Bronchial epithelial cell (primary cell): ENCODE measurements at regions not wholly inside any gene's neighbourhood (a gene's known extent, or its start where the extent isn't known, plus 50 kb on each side); places are given as distances from the start of the nearest gene placed in this dataset.

Source experiments
- DNase-seq: peaks from one replicate; pipeline ENCODE4 v3.0.0-alpha.2; 2010; ENCODE audit warnings: low read depth
- FAIRE-seq: peaks from 2 replicates; lab custom pipeline; 2011; peaks lifted over from hg19 to GRCh38; lab: Jason Lieb, UNC
- H3K27me3 ChIP-seq: 2 replicates; pipeline ENCODE4 v1.5.1; 2011; ENCODE audit warnings: low read length; ENCODE audit not compliant: control insufficient read depth, insufficient read depth
- H3K36me3 ChIP-seq: 2 replicates; pipeline ENCODE4 v1.5.1; 2011; ENCODE audit warnings: low read length; ENCODE audit not compliant: control insufficient read depth, insufficient read depth
- H3K4me3 ChIP-seq: 2 replicates; pipeline ENCODE4 v1.5.1; 2011; ENCODE audit warnings: mild to moderate bottlenecking, low read depth, low read length, control low read depth
- TF ChIP-seq, protein P1 (sequence below): IDR thresholded peaks from 2 replicates; pipeline ENCODE4 v1.5.1; 2011; ENCODE audit warnings: mild to moderate bottlenecking, moderate library complexity, low read length, control low read depth, inconsistent platforms; ENCODE audit not compliant: insufficient read depth, severe bottlenecking

DNA sequence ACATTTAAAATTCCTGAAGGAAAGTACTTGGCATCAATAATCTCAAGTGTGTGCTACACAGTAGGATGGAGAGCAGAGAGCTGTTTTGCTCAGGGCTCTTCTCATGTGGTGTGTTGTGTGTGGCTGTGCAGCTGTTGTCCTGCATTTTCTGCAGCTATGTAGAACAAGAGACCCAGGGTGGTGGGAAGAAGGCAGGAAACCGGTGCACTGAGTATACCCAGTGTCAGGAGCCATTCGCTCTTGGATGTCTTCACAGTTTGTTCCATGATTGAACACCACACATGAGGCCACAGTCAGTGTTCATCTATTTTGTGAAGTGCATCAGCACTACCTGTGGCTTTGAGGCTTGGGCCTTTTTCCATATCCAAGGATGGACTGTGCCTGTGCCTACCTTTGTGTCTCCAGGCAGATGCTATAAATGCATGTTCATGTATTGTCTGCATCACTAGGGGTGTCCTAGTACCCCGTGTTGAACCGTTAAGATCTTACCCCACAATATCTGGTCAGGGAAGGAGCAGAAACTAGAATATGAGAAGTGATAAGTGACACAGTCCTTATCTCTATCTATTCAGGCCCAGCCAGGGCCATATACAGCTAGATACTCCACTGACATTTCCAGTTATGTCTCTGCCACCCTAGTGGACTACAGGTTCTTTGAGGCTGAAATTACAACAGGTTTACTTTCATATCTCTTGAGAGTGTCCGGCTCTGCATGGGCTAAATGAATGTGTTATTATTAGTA, 194.3 kb downstream of the NR2F2 start:
- FAIRE-seq: no peak
- H3K36me3 ChIP-seq: no peaks in the 10 kb centered on the region

DNA sequence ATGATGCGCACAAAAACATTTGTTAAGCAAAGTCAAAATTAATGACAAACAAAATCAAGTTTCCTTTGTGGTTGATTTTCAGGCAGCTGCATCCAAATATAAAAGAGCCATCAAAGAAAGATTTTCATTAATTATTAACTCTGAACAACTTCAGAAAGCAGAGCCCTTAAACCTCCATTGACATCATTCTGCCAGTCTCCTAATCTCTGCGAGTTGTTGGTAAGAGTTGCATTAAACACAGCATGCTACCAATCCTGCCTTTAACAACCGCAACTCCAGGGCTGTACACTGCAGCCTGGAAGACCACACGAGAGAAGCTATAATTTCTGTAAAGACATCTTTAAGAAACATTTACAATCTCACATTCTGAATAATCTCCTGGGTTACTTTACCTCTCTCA, 204.6 kb downstream of the NR2F2 start:
- TF ChIP-seq, protein P1, sequence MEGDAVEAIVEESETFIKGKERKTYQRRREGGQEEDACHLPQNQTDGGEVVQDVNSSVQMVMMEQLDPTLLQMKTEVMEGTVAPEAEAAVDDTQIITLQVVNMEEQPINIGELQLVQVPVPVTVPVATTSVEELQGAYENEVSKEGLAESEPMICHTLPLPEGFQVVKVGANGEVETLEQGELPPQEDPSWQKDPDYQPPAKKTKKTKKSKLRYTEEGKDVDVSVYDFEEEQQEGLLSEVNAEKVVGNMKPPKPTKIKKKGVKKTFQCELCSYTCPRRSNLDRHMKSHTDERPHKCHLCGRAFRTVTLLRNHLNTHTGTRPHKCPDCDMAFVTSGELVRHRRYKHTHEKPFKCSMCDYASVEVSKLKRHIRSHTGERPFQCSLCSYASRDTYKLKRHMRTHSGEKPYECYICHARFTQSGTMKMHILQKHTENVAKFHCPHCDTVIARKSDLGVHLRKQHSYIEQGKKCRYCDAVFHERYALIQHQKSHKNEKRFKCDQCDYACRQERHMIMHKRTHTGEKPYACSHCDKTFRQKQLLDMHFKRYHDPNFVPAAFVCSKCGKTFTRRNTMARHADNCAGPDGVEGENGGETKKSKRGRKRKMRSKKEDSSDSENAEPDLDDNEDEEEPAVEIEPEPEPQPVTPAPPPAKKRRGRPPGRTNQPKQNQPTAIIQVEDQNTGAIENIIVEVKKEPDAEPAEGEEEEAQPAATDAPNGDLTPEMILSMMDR: no peak
- FAIRE-seq: no peak
- no peaks in the 10 kb centered on the region for H3K36me3 ChIP-seq
- no peak for DNase-seq
- H3K4me3 ChIP-seq: no peak overlapping the region
- no peaks in the 10 kb centered on the region for H3K27me3 ChIP-seq

More for the DNA sequence above, 194.3 kb downstream of the NR2F2 start:
- H3K4me3 ChIP-seq: no peak overlapping the region
- H3K27me3 ChIP-seq: no peaks in the 10 kb centered on the region
- DNase-seq: no peak
- TF ChIP-seq, protein P1: no peak

DNA sequence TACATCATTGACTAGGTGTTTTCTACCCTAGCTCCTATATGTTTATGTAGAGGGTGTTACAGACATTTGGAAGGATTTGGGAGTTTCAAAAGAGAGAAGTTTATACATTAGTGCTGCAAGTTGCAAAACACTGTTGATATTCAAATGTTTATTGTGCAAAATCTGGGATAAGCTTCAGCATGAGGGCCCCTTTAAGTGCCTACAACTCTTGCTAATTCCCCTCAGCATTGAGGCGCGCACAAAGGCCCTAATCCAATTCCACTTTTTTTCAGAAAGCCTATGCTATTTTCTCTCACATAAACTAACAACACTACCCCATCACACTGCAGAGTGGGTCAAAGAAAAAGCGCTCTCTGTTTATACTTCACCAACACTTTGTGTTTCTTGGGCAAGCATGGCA, 208.0 kb downstream of the NR2F2 start:
- TF ChIP-seq, protein P1: no peak
- no peak overlapping the region for H3K4me3 ChIP-seq
- no peaks in the 10 kb centered on the region for H3K27me3 ChIP-seq
- DNase-seq (no peak), FAIRE-seq (no peak)
- no peaks in the 10 kb centered on the region for H3K36me3 ChIP-seq

DNA sequence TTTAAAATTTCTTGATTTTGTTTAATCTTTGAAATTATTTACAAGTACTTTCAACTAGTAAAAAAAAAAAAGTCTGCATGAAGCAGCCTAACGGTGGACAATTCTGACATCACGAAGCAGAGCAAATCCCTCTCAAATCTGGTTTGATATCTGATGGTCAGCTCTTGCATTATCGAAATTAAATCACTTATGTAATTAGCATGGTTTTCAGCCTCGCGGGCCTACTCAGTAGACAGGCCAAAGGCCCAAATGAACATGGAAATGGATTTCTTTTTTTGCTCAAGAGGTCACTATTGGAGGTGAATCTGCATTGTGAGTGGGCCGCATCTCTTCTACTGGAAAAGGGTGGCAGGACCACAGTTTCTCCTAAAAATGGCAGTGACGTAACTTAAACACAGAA, 209.8 kb downstream of the NR2F2 start:
- FAIRE-seq: no peak
- no peak for DNase-seq
- no peak overlapping the region for H3K4me3 ChIP-seq
- no peaks in the 10 kb centered on the region for H3K27me3 ChIP-seq
- TF ChIP-seq, protein P1: no peak
- no peaks in the 10 kb centered on the region for H3K36me3 ChIP-seq

DNA sequence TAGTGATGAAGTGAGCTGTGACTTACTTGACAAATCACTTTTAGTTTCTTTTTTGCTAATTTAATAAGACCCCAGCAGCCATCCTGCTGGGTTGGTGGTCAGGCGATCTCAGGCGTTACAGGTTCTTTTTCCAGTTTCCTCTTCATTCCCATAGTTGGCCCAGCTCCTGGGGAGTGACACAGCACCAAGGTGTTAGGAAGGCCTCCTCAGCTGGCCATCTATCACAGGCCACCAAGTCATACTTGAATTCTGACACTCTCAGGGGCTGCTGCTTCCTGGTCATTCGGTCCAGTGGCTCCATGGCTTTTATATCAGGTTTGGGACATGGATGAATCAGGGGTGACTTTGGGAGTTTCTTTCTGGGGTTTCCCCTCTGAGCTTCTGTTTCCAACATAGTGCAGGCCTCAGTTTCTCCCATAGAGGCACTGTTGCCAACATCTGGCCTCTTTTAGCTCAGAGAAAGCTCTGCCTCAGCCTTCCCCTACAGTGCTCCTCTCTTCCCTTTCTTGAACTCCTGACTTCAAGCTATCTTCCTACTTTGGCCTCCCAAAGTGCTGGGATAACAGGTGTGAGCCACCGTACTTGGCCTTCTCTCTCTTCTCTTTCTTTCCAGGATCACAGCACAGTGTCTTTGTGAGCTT, 211.8 kb downstream of the NR2F2 start:
- FAIRE-seq (no peak), DNase-seq (no peak)
- Histone ChIP-seq H3K27me3 (no peaks in the 10 kb centered on the region), H3K36me3 (no peaks in the 10 kb centered on the region), H3K4me3 (no peak overlapping the region)
- TF ChIP-seq, protein P1: no peak
